ENCODE measurements at regions not wholly inside any gene's neighbourhood (a gene's known extent, or its start where the extent isn't known, plus 50 kb on each side); places are given as distances from the start of the nearest gene placed in this dataset.

DNA sequence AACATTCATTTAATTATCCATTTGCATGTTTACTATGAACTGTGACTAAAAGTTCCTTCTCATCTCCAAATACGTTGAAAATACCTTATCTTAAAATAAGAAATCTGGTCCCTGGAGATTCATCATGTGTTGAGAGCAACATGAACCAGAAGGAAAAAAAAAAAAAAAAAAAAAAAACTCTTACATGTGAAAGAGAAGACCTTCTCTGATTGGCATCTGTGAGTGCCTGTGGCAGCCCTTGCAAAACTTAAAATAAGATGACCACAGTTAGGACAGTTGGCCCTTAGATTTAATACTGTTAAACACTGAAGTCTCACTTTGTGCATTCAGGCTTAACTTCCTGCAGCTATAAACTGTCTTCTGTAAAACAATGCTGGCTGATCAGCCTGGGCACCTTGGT is 1395.2 kb upstream of the ADGRL4 start:
- TF ChIP-seq, protein P1, sequence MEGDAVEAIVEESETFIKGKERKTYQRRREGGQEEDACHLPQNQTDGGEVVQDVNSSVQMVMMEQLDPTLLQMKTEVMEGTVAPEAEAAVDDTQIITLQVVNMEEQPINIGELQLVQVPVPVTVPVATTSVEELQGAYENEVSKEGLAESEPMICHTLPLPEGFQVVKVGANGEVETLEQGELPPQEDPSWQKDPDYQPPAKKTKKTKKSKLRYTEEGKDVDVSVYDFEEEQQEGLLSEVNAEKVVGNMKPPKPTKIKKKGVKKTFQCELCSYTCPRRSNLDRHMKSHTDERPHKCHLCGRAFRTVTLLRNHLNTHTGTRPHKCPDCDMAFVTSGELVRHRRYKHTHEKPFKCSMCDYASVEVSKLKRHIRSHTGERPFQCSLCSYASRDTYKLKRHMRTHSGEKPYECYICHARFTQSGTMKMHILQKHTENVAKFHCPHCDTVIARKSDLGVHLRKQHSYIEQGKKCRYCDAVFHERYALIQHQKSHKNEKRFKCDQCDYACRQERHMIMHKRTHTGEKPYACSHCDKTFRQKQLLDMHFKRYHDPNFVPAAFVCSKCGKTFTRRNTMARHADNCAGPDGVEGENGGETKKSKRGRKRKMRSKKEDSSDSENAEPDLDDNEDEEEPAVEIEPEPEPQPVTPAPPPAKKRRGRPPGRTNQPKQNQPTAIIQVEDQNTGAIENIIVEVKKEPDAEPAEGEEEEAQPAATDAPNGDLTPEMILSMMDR (IDR thresholded peaks at IDR 0.05), result no peak
- TF ChIP-seq POLR2A (IDR thresholded peaks at IDR 0.05), result no peak
